SKM-1 treated with dmso at 0.1 percent for 144 hours (cell line): ENCODE measurements at regions not wholly inside any gene's neighbourhood (a gene's known extent, or its start where the extent isn't known, plus 50 kb on each side); places are given as distances from the start of the nearest gene placed in this dataset.

Experiments used
- DNase-seq: peaks from one replicate; lab custom pipeline; 2025; ENCODE audit not compliant: unreplicated experiment; lab: John Stamatoyannopoulos, UW

- DNase-seq, result no peak
Measured at GRCh38 chr7:16172366-16172765, 249.0 kb downstream of the CRPPA start.

GRCh38 chr7:16171928-16172327, 249.4 kb downstream of the CRPPA start:
- peak; percentile 72 for DNase-seq

- DNase-seq, result no peak
Measured at GRCh38 chr7:16170671-16171070, 250.7 kb downstream of the CRPPA start.

- no peak for DNase-seq
Measured at GRCh38 chr7:16169537-16169936, 251.8 kb downstream of the CRPPA start.

GRCh38 chr7:16167526-16167925, 253.8 kb downstream of the CRPPA start:
- DNase-seq, result no peak

- no peak for DNase-seq
Measured at GRCh38 chr7:16144361-16144760, 277.0 kb downstream of the CRPPA start.

GRCh38 chr7:16137944-16138343, 283.4 kb downstream of the CRPPA start:
- DNase-seq, result no peak

- DNase-seq, result no peak
Measured at GRCh38 chr7:16136896-16137295, 284.4 kb downstream of the CRPPA start.

- no peak for DNase-seq
Measured at GRCh38 chr7:16135658-16136057, 285.7 kb downstream of the CRPPA start.

GRCh38 chr7:16130111-16131110, 290.9 kb downstream of the CRPPA start:
- DNase-seq, result no peak

- DNase-seq, result no peak
Measured at GRCh38 chr7:16129431-16130110, 291.8 kb downstream of the CRPPA start.

GRCh38 chr7:16123117-16123770, 298.1 kb downstream of the CRPPA start:
- no peak for DNase-seq

- no peak for DNase-seq
Measured at GRCh38 chr7:16121876-16122390, 299.4 kb downstream of the CRPPA start.

- no peak for DNase-seq
Measured at GRCh38 chr7:16115374-16115773, 306.0 kb downstream of the CRPPA start.

- DNase-seq, result no peak
Measured at GRCh38 chr7:16114633-16115032, 306.7 kb downstream of the CRPPA start.

- DNase-seq, result no peak
Measured at GRCh38 chr7:16114071-16114470, 307.3 kb downstream of the CRPPA start.

- DNase-seq, result no peak
Measured at GRCh38 chr7:16113058-16113457, 308.3 kb downstream of the CRPPA start.

GRCh38 chr7:16106869-16107268, 314.5 kb downstream of the CRPPA start:
- no peak for DNase-seq

GRCh38 chr7:16106300-16106699, 315.0 kb downstream of the CRPPA start:
- no peak for DNase-seq

GRCh38 chr7:16099302-16099849, 322.0 kb downstream of the CRPPA start:
- DNase-seq, result no peak

GRCh38 chr7:16098585-16099179, 322.7 kb downstream of the CRPPA start:
- DNase-seq, result no peak
